ENCODE measurements at regions not wholly inside any gene's neighbourhood (a gene's known extent, or its start where the extent isn't known, plus 50 kb on each side); places are given as distances from the start of the nearest gene placed in this dataset.
A peak's percentile ranks its signal among the peaks of the same experiment; 100 is the strongest.

GRCh38 chr2:59183070-59183469 is 941.9 kb upstream of the FANCL start:
- no peaks in the 10 kb centered on the region for H3K4me1 ChIP-seq (replicated peaks; ENCODE audit: insufficient read depth)
- no peaks in the 10 kb centered on the region for H3K36me3 ChIP-seq (ENCODE audit: low read depth)
- H4K20me1 ChIP-seq (ENCODE audit: insufficient read depth) = no peaks in the 10 kb centered on the region
- no peaks in the 10 kb centered on the region for H3K9me2 ChIP-seq (ENCODE audit: insufficient read depth)
- ChIA-PET CTCF (no interaction called here), POLR2A (ENCODE audit: unreplicated experiment) (no interaction called here)
- TF ChIP-seq, protein P1, sequence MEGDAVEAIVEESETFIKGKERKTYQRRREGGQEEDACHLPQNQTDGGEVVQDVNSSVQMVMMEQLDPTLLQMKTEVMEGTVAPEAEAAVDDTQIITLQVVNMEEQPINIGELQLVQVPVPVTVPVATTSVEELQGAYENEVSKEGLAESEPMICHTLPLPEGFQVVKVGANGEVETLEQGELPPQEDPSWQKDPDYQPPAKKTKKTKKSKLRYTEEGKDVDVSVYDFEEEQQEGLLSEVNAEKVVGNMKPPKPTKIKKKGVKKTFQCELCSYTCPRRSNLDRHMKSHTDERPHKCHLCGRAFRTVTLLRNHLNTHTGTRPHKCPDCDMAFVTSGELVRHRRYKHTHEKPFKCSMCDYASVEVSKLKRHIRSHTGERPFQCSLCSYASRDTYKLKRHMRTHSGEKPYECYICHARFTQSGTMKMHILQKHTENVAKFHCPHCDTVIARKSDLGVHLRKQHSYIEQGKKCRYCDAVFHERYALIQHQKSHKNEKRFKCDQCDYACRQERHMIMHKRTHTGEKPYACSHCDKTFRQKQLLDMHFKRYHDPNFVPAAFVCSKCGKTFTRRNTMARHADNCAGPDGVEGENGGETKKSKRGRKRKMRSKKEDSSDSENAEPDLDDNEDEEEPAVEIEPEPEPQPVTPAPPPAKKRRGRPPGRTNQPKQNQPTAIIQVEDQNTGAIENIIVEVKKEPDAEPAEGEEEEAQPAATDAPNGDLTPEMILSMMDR (conservative IDR thresholded peaks at IDR 0.05) = no peak
- no peak for TF ChIP-seq EZH2 (IDR thresholded peaks at IDR 0.05; ENCODE audit: low read depth)
- H2AFZ ChIP-seq = no peak overlapping the region
- no peaks in the 10 kb centered on the region for H3K79me2 ChIP-seq (ENCODE audit: low read depth)
- no peak overlapping the region for H3K4me3 ChIP-seq
- BruUV-seq (replicated peaks) = no TSS peak
- H3K9me3 ChIP-seq (ENCODE audit: insufficient read depth, low read depth) = no peaks in the 10 kb centered on the region
- no peaks in the 10 kb centered on the region for H3F3A ChIP-seq (ENCODE audit: insufficient read depth, low read depth)
- H3K27ac ChIP-seq = no peak overlapping the region
- no peak overlapping the region for H3K4me2 ChIP-seq
- peaks cover 11% of the 10 kb centered on the region; the same call in 1 of the 2 replicates for H3K27me3 ChIP-seq (ENCODE audit: insufficient read depth, low read depth)
- intact Hi-C loops (cut with micrococcal nuclease; ENCODE audit: unreplicated experiment) = no loop called here
- DNase-seq = no peak

DNA sequence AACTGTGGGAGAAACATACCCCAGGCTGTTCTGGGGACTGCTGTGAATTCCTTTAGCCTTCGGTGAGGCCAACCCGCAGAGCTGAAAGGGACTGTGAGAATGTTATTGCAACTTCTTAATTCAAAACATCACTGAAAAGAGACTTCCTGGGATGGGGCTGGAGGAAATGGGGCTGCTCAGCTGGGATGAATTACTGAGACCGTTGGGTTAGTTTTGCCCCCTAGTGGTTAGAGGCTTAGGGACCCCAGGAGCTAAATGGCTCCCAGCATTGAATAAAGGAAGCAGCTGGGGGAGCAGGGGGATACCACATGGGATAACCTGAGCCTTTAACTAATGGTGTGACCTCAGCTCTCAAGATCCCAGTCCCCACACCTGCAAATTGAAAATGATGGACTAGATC is 941.1 kb upstream of the FANCL start:
- no peak overlapping the region for H2AFZ ChIP-seq
- H3K9me3 ChIP-seq (ENCODE audit: insufficient read depth, low read depth) = no peaks in the 10 kb centered on the region
- H3K27me3 ChIP-seq (ENCODE audit: insufficient read depth, low read depth) = peaks cover 11% of the 10 kb centered on the region; the same call in 1 of the 2 replicates
- H3K27ac ChIP-seq = no peak overlapping the region
- H3K36me3 ChIP-seq (ENCODE audit: low read depth) = no peaks in the 10 kb centered on the region
- no peak for TF ChIP-seq EZH2 (IDR thresholded peaks at IDR 0.05; ENCODE audit: low read depth)
- TF ChIP-seq, protein P1 (conservative IDR thresholded peaks at IDR 0.05) = peak; percentile 47
- no peak overlapping the region for H3K4me3 ChIP-seq
- CTCF ChIA-PET = no interaction called here
- POLR2A ChIA-PET (ENCODE audit: unreplicated experiment) = interaction anchor here (0.6 kb wide), 1 partner anchor 1357 kb away, joined by 3 read pairs; no protein-coding TSS in a partner anchor
- H3K4me2 ChIP-seq = no peak overlapping the region
- no TSS peak for BruUV-seq (replicated peaks)
- H3K4me1 ChIP-seq (replicated peaks; ENCODE audit: insufficient read depth) = no peaks in the 10 kb centered on the region
- DNase-seq = no peak
- no peaks in the 10 kb centered on the region for H3F3A ChIP-seq (ENCODE audit: insufficient read depth, low read depth)
- intact Hi-C loops (cut with micrococcal nuclease; ENCODE audit: unreplicated experiment) = no loop called here
- H3K79me2 ChIP-seq (ENCODE audit: low read depth) = no peaks in the 10 kb centered on the region
- H3K9me2 ChIP-seq (ENCODE audit: insufficient read depth) = no peaks in the 10 kb centered on the region
- H4K20me1 ChIP-seq (ENCODE audit: insufficient read depth) = no peaks in the 10 kb centered on the region

GRCh38 chr2:59181347-59181746 is 940.2 kb upstream of the FANCL start:
- ChIA-PET POLR2A (ENCODE audit: unreplicated experiment) (no interaction called here), CTCF (no interaction called here)
- Histone ChIP-seq H3K36me3 (ENCODE audit: low read depth) (no peaks in the 10 kb centered on the region), H3K27me3 (ENCODE audit: insufficient read depth, low read depth) (peaks cover 11% of the 10 kb centered on the region; the same call in 1 of the 2 replicates), H3K9me3 (ENCODE audit: insufficient read depth, low read depth) (no peaks in the 10 kb centered on the region), H4K20me1 (ENCODE audit: insufficient read depth) (no peaks in the 10 kb centered on the region), H3K4me2 (no peak overlapping the region), H2AFZ (no peak overlapping the region), H3K27ac (no peak overlapping the region), H3K4me1 (replicated peaks; ENCODE audit: insufficient read depth) (no peaks in the 10 kb centered on the region), H3F3A (ENCODE audit: insufficient read depth, low read depth) (no peaks in the 10 kb centered on the region), H3K9me2 (ENCODE audit: insufficient read depth) (no peaks in the 10 kb centered on the region), H3K79me2 (ENCODE audit: low read depth) (no peaks in the 10 kb centered on the region), H3K4me3 (no peak overlapping the region)
- TF ChIP-seq, protein P1 (conservative IDR thresholded peaks at IDR 0.05) = no peak
- no peak for TF ChIP-seq EZH2 (IDR thresholded peaks at IDR 0.05; ENCODE audit: low read depth)
- no TSS peak for BruUV-seq (replicated peaks)
- intact Hi-C loops (cut with micrococcal nuclease; ENCODE audit: unreplicated experiment) = no loop called here
- no peak for DNase-seq

Measured in PC-9 (cell line).